Right cardiac atrium (tissue), 5 donors: ENCODE measurements at regions not wholly inside any gene's neighbourhood (a gene's known extent, or its start where the extent isn't known, plus 50 kb on each side); places are given as distances from the start of the nearest gene placed in this dataset.
"Not testable (repeated sequence)": the region's sequence is repeated elsewhere in the genome, so short reads cannot be mapped to it uniquely, and the experiment has no call there.

ENCODE experiments used
- ATAC-seq, 2 donors: fragments of 200-7000 bp; cut with Tn5 transposase; one replicate each; pipeline versions ENCODE4 v1.8.0 to v1.9.1; 2020; ENCODE audit warnings: moderate library complexity in 2 of 2, mild to moderate bottlenecking in 1 of 2
- DNase-seq, 3 donors: peaks; one replicate each; pipeline ENCODE4 v3.0.0-alpha.2; 2020
- H3K27ac ChIP-seq: one replicate; pipeline ENCODE4 v1.5.1; 2013; ENCODE audit warnings: mild to moderate bottlenecking, low read length, control low read depth, moderate library complexity
- H3K27me3 ChIP-seq: one replicate; pipeline ENCODE4 v1.6.1; 2013; ENCODE audit not compliant: control insufficient read depth, insufficient read depth
- H3K4me1 ChIP-seq: one replicate; pipeline ENCODE4 v1.6.1; 2013; ENCODE audit warnings: low read length; ENCODE audit not compliant: control insufficient read depth, insufficient read depth
- H3K4me3 ChIP-seq: one replicate; pipeline ENCODE4 v1.5.1; 2013; ENCODE audit warnings: low read length, control low read depth
- H3K9me3 ChIP-seq: one replicate; pipeline ENCODE4 v1.6.1; 2013; ENCODE audit warnings: low read length; ENCODE audit not compliant: control insufficient read depth
- WGBS: extraction: QIAGEN DNeasy Blood & Tissue Kit; methylation state at CpG from one replicate; pipeline ENCODE4 v1.1.7; 2013; 5-methylcytosine and 5-hydroxymethylcytosine counted together
- intact Hi-C, 4 donors: fragments of 100-400 bp; cut with DNase I; formaldehyde crosslinking; loops; one replicate each; pipeline versions ENCODE4 v1.11.0 to v1.14.0; 2022 to 2023
- donor health status: healthy with polysubstance abuse.
- donor health status: DM: no; HTN: yes; CAD: no.
- donor health status: DM: no; HTN: no; CAD: no.
- donor health status: DM: no; HTN: yes; CAD: no; lungs with severe emphysema.
- donor health status: DM: yes; HTN: yes; CAD: no.

DNA sequence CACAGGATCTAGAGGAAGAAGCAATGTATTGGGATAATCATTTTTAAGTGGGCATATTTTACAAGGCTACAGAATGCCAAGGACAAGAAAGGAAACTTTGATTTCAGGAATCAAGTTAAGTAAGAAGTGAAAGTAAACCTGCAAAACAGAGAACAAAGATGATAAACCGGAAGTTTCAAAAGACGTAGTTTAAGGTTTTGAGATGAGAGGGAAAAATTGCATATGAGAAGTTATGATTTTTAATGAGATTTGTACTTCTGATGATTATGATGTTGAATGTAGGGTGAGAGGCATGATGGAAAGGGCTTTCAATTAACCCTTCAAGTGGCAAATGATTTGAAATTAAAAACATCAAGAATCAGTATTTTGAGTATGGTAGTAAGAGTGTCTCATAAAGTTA is 134.9 kb downstream of the CAPZA3 start:
- no peaks in the 10 kb centered on the region for H3K4me1 ChIP-seq
- no peak for DNase-seq
- no peaks in the 10 kb centered on the region for H3K27me3 ChIP-seq
- no peak for ATAC-seq
- 70% methylated on average over 2 of the region's 2 CpGs for WGBS
- H3K27ac ChIP-seq = no peak overlapping the region
- intact Hi-C loops = no loop called here
- H3K4me3 ChIP-seq = no peak overlapping the region
- no peaks in the 10 kb centered on the region for H3K9me3 ChIP-seq

DNA sequence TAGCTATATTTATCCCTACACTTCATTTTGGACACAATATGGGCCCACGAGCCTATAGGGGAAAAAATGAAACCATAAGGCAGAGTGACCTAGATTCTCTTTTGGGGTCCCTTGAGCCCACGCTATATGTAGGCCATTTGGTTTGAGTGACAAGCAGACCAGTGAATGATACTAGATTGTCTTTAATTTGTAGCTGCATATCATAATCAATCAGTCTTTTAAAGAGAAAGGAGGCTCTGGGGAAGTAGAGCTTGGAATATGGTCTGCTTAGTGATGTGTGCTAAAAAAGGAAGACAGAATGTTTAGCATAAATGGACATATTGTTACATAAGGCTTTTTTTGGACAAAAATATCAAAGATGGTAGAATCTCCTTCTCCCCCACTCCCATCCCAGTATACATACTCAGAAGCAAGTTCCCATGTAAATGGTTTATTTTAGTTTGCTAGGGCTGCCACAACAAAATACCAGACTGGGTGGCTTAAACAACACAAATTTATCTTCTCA is 140.8 kb downstream of the CAPZA3 start:
- WGBS = 91% methylated on average over 2 of the region's 2 CpGs
- no peaks in the 10 kb centered on the region for H3K27me3 ChIP-seq
- no peak for DNase-seq
- intact Hi-C loops = no loop called here
- no peaks in the 10 kb centered on the region for H3K4me1 ChIP-seq
- no peak overlapping the region for H3K4me3 ChIP-seq
- ATAC-seq = no peak
- H3K27ac ChIP-seq = no peak overlapping the region
- H3K9me3 ChIP-seq = peaks cover 2% of the 10 kb centered on the region

DNA sequence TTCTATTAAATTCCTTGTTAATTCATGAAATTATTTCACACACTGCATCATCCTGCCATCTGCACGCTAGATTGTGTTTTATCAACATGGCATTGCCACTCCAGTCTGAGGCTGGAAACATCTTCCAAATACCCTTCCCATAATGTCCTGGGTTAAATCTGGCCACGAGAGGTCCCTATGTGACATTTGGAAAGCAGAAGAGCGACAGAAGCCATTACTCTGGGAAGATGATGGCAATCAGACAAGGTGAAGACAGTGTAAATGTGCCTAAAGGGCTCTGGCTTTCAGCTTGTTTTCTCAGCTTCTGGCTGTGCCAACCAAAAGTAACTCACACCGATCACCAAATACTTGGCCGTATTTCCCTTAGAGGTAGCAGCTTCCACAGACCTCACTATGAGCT is 144.8 kb downstream of the CAPZA3 start:
- Histone ChIP-seq H3K4me1 (no peaks in the 10 kb centered on the region), H3K27ac (no peak overlapping the region), H3K9me3 (peaks cover 2% of the 10 kb centered on the region), H3K27me3 (no peaks in the 10 kb centered on the region), H3K4me3 (no peak overlapping the region)
- ATAC-seq (no peak), DNase-seq (no peak)
- WGBS = 54% methylated on average over 5 of the region's 5 CpGs
- intact Hi-C loops = no loop called here

DNA sequence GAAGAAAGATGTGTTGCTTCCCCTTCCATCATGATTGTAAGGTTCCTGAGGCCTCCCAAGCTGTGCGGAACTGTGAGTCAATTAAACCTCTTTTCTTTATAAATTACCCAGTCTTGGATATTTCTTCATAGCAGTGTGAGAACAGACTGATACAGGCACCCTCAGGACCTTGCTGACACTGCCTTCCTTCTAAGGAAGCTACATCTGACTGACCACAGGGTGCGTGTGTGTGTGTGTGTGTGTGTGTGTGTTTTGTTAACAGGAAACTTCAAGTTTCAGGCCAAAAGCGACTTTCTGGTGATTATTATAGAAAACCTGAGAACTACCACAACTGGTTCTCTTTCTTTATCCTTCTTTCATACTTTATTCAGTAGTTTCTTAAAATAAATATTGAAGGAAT is 149.0 kb downstream of the CAPZA3 start:
- H3K4me3 ChIP-seq = no peak overlapping the region
- H3K4me1 ChIP-seq = no peaks in the 10 kb centered on the region
- WGBS = 58% methylated on average over 3 of the region's 3 CpGs
- H3K27me3 ChIP-seq = no peaks in the 10 kb centered on the region
- no peak for DNase-seq
- H3K9me3 ChIP-seq = no peaks in the 10 kb centered on the region
- peak; percentile 32 to 61 for ATAC-seq
- intact Hi-C loops = no loop called here
- H3K27ac ChIP-seq = no peak overlapping the region

DNA sequence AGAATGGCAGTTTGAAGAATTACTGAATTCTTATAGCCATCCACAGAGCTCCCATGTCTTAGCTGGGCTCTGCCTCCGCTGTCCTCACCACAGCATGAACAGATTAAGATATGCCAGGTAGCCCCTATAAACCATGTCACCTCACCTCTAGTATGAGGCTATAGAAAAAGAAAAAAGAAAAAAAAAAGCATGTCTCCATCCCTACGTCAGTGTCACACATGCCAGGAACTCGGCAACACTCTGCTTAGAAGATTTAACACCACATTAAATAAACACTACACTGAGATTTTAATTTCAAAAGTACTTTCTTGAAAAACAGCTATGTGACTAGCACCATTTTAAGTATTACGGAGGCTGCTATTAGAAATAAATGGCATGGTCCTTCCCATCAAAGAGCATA is 149.4 kb downstream of the CAPZA3 start:
- ATAC-seq = peak; percentile 28 to 50
- 79% methylated on average over 4 of the region's 4 CpGs for WGBS

DNA sequence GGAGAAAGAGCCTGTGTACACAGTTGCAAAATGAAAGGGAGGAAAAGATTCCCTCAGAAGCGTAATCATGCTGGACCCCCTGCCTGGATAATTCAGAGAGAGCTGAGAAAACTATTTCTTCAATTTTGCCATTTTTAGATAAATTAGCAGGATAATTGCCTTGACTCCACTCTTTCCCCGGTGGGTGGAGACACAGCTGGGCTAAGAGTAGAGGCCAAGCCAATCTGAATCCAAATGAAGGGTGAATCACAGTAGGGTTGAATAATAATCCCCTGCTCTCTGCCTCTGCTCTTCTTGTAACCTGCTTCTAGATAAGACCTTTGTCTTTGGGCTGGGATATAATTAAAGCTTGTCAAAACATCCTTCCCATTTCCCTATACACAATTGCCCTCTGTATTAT is 150.1 kb downstream of the CAPZA3 start:
- no peaks in the 10 kb centered on the region for H3K4me1 ChIP-seq
- intact Hi-C loops = no loop called here
- WGBS = 52% methylated on average over 2 of the region's 2 CpGs
- no peaks in the 10 kb centered on the region for H3K27me3 ChIP-seq
- no peak overlapping the region for H3K27ac ChIP-seq
- H3K4me3 ChIP-seq = no peak overlapping the region
- H3K9me3 ChIP-seq = no peaks in the 10 kb centered on the region
- peak; percentile 61 to 67 for ATAC-seq
- no peak for DNase-seq

More for the DNA sequence above, 149.4 kb downstream of the CAPZA3 start:
- H3K27me3 ChIP-seq = no peaks in the 10 kb centered on the region
- H3K9me3 ChIP-seq = no peaks in the 10 kb centered on the region
- intact Hi-C loops = no loop called here
- H3K4me1 ChIP-seq = no peaks in the 10 kb centered on the region
- no peak for DNase-seq
- H3K27ac ChIP-seq = no peak overlapping the region
- H3K4me3 ChIP-seq = no peak overlapping the region

DNA sequence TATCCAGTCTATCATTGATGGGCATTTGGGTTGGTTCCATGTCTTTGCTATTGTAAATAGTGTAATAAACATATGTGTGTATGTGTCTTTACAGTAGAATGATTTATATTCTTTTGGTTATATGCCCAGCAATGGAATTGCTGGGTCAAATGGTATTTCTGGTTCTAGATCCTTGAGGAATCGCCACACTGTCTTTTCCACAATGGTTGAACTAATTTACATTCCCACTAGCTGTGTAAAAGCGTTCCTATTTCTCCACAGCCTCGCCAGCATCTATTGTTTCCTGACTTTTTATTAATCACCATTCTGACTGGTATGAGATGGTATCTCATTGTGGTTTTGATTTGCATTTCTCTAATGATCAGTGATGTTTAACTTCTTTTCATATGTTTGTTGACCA is 152.7 kb downstream of the CAPZA3 start:
- H3K27me3 ChIP-seq, DNase-seq, H3K27ac ChIP-seq, H3K4me3 ChIP-seq, intact Hi-C loops, H3K4me1 ChIP-seq, H3K9me3 ChIP-seq, ATAC-seq: not testable (repeated sequence)
- WGBS = 89% methylated on average over 3 of the region's 3 CpGs

DNA sequence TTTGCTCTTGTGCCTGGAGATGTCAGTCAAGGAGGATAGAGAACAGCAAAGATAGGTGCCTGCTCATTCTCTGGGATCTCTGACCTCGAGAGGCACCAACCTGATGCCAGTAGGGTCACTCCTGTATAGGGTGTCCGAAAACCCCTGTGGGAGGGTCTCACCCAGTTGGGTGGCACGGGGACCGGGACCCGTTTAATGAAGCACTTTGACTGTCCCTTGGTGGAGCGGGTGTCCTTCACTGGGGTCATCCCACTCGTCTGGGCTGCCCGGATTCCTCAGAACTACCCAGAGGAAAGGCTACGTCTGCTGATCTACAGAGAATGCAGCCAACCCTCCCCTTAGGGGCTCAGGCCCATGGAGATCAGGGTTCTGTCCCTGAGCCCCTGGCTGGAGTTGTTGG is 157.6 kb downstream of the CAPZA3 start:
- 90% methylated on average over 9 of the region's 9 CpGs for WGBS
- ATAC-seq = no peak
- H3K4me3 ChIP-seq = no peak overlapping the region
- no peak overlapping the region for H3K27ac ChIP-seq
- intact Hi-C loops = no loop called here
- H3K9me3 ChIP-seq = no peaks in the 10 kb centered on the region
- DNase-seq = no peak
- H3K4me1 ChIP-seq = no peaks in the 10 kb centered on the region
- H3K27me3 ChIP-seq = no peaks in the 10 kb centered on the region

DNA sequence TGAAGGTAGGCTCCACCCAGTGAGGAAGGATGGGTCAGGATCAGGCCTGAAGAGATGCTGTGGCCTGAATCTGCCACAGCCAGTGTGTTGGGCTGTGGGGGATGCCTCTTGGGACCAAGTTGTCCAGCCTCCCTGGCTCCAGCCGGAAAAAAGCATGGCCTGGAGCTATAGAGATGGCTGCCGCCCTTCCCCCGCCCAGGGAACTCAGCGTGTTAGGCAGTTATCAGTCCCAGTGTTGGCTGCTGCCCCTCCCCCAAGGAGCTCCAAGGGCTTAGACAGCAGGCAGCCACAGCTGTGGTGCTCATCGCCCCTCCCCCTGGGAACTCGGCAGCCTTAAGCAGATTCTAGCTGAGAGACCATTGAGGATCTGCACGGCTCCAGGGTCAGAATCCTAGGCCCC is 158.0 kb downstream of the CAPZA3 start:
- H3K4me3 ChIP-seq = no peak overlapping the region
- H3K9me3 ChIP-seq = no peaks in the 10 kb centered on the region
- intact Hi-C loops = no loop called here
- 39% methylated on average over 7 of the region's 7 CpGs for WGBS
- no peaks in the 10 kb centered on the region for H3K27me3 ChIP-seq
- no peaks in the 10 kb centered on the region for H3K4me1 ChIP-seq
- ATAC-seq = peak; percentile 59 to 67
- no peak overlapping the region for H3K27ac ChIP-seq
- peak; percentile 73 to 93 (median 92) for DNase-seq

DNA sequence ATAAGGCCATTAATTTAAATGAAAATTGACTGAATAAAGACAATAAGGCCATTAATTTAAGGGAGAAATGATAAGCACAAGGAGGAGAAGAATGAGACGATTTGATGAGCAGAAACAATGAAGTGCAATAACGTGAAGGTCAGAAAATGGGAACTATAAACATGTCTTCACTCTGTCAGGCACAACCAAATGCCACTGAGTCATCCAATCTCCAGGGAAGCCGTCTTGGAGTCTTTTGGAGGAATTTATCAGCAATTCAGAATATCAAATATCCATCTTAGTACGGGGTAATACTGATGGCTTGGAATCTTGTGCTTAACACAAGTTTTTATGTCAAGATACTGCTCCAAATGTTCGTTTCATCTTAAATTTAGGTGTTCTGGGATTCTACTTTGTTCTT is 159.9 kb downstream of the CAPZA3 start:
- 64% methylated on average over 5 of the region's 5 CpGs for WGBS
- H3K27me3 ChIP-seq = no peaks in the 10 kb centered on the region
- no peak overlapping the region for H3K4me3 ChIP-seq
- DNase-seq (no peak), ATAC-seq (peak in 1 of 2 donors; percentile 39)
- H3K4me1 ChIP-seq = no peaks in the 10 kb centered on the region
- H3K27ac ChIP-seq = no peak overlapping the region
- H3K9me3 ChIP-seq = no peaks in the 10 kb centered on the region
- intact Hi-C loops = no loop called here

DNA sequence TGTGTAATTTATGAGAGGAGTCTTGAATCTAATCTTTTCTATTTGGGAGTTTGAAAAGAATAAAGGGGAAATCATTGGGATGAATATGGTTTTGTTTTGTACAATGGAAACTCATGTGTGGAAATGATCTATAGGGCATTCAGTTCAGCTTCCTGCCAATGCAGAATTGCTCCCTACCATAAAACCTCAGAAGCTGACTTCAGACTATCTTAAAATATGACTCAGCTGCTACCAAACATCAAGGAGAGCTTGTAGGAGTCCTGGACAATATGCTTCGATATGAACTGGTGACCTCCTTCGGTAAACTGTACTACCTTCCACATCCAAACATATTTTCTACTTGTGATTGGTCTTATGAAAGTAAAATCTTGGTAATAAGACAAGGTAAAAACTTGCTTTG is 160.6 kb downstream of the CAPZA3 start:
- intact Hi-C loops = no loop called here
- no peaks in the 10 kb centered on the region for H3K27me3 ChIP-seq
- WGBS = 96% methylated on average over 2 of the region's 2 CpGs
- no peaks in the 10 kb centered on the region for H3K9me3 ChIP-seq
- no peak overlapping the region for H3K4me3 ChIP-seq
- H3K27ac ChIP-seq = no peak overlapping the region
- ATAC-seq (no peak), DNase-seq (no peak)
- H3K4me1 ChIP-seq = no peaks in the 10 kb centered on the region

DNA sequence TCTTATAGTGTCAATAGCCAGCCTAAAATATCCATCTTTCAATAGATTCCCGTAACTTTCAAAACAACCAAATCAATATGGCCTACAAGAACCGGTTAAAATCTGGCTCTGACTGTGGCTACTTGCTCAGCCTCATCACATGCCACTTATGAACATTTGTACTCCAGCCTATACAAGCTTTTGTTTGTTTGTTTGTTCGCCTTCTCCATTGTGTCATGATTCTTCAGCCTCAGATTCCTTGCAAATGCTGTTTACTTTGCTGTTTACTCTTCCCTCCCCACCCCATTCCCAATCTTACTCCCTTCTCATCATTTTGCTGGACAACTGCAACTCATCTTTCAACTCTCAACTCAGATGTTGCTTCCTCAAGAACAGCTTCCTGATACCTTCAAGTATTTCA is 161.2 kb downstream of the CAPZA3 start:
- ATAC-seq (no peak), DNase-seq (no peak)
- H3K9me3 ChIP-seq = no peaks in the 10 kb centered on the region
- no peak overlapping the region for H3K27ac ChIP-seq
- no peaks in the 10 kb centered on the region for H3K4me1 ChIP-seq
- intact Hi-C loops = no loop called here
- no peak overlapping the region for H3K4me3 ChIP-seq
- 94% methylated on average over 3 of the region's 3 CpGs for WGBS
- H3K27me3 ChIP-seq = no peaks in the 10 kb centered on the region
